ENCODE measurements at regions not wholly inside any gene's neighbourhood (a gene's known extent, or its start where the extent isn't known, plus 50 kb on each side); places are given as distances from the start of the nearest gene placed in this dataset.

- no peak for DNase-seq
- H3K9ac ChIP-seq (ENCODE audit: insufficient read depth, low read length, poor library complexity, severe bottlenecking) = no peak overlapping the region
- peaks cover 0 to 2% (median 0%) of the 10 kb centered on the region in 7 donors for H3K9me3 Mint-ChIP-seq
- H3K4me3 ChIP-seq (replicated peaks in 1 of 3; ENCODE audit: low read depth in 2 of 3, low read length in 3 of 3) = no peak overlapping the region
- H3K27me3 Mint-ChIP-seq (ENCODE audit: low read depth in 3 of 3) = peaks cover 0 to 2% (median 0%) of the 10 kb centered on the region in 3 donors
- no peaks in the 10 kb centered on the region for H3K36me3 ChIP-seq (replicated peaks in 1 of 2; ENCODE audit: control insufficient read depth in 1 of 2, insufficient read depth in 2 of 2, low read length in 2 of 2)
- H3K79me2 ChIP-seq (ENCODE audit: insufficient read depth, low read length) = no peaks in the 10 kb centered on the region
- H3K27ac Mint-ChIP-seq = no peak overlapping the region
- H3K4me1 Mint-ChIP-seq = no peaks in the 10 kb centered on the region
- intact Hi-C loops (cut with micrococcal nuclease) = no loop called here
- H3K36me3 Mint-ChIP-seq = no peaks in the 10 kb centered on the region
- no peaks in the 10 kb centered on the region for H3K4me1 ChIP-seq (ENCODE audit: control insufficient read depth in 1 of 2, insufficient read depth in 2 of 2, low read length in 2 of 2)
- no peak for TF ChIP-seq CTCF (IDR thresholded peaks at IDR 0.05)
- WGBS (ENCODE audit: insufficient coverage) = no CpG with 5 or more reads among the region's 2 CpGs
- no peaks in the 10 kb centered on the region for H4K20me1 ChIP-seq (ENCODE audit: insufficient read depth, low read length)
- H3K27ac ChIP-seq (ENCODE audit: low read depth in 1 of 2, low read length in 2 of 2) = no peak overlapping the region
- no peaks in the 10 kb centered on the region for H3K27me3 ChIP-seq (ENCODE audit: control insufficient read depth in 2 of 2, insufficient read depth in 2 of 2, low read length in 2 of 2)
- no peak overlapping the region for H3K4me3 Mint-ChIP-seq
- H3K9me3 ChIP-seq (replicated peaks in 1 of 2; ENCODE audit: control insufficient read depth in 1 of 2, insufficient read depth in 1 of 2, low read length in 2 of 2) = no peaks in the 10 kb centered on the region
- H3K4me2 ChIP-seq (replicated peaks; ENCODE audit: extremely low read depth, low read length, poor library complexity, severe bottlenecking) = no peak overlapping the region
- H2AFZ ChIP-seq (ENCODE audit: insufficient read depth, low read depth, low read length, poor library complexity, severe bottlenecking) = no peak overlapping the region
These were observed 118.1 kb downstream of the GNAT3 start for GRCh38 chr7:80393786-80394185.

- Histone ChIP-seq H3K9me3 (replicated peaks in 1 of 2; ENCODE audit: control insufficient read depth in 1 of 2, insufficient read depth in 1 of 2, low read length in 2 of 2) (no peaks in the 10 kb centered on the region), H2AFZ (ENCODE audit: insufficient read depth, low read depth, low read length, poor library complexity, severe bottlenecking) (no peak overlapping the region), H3K79me2 (ENCODE audit: insufficient read depth, low read length) (no peaks in the 10 kb centered on the region), H3K27me3 (ENCODE audit: control insufficient read depth in 2 of 2, insufficient read depth in 2 of 2, low read length in 2 of 2) (no peaks in the 10 kb centered on the region), H3K27ac (ENCODE audit: low read depth in 1 of 2, low read length in 2 of 2) (no peak overlapping the region), H3K4me2 (replicated peaks; ENCODE audit: extremely low read depth, low read length, poor library complexity, severe bottlenecking) (no peak overlapping the region), H3K9ac (ENCODE audit: insufficient read depth, low read length, poor library complexity, severe bottlenecking) (no peak overlapping the region), H3K4me1 (ENCODE audit: control insufficient read depth in 1 of 2, insufficient read depth in 2 of 2, low read length in 2 of 2) (no peaks in the 10 kb centered on the region), H4K20me1 (ENCODE audit: insufficient read depth, low read length) (no peaks in the 10 kb centered on the region), H3K36me3 (replicated peaks in 1 of 2; ENCODE audit: control insufficient read depth in 1 of 2, insufficient read depth in 2 of 2, low read length in 2 of 2) (no peaks in the 10 kb centered on the region), H3K4me3 (replicated peaks in 1 of 3; ENCODE audit: low read depth in 2 of 3, low read length in 3 of 3) (no peak overlapping the region)
- Mint-ChIP-seq H3K4me3 (no peak overlapping the region), H3K36me3 (no peaks in the 10 kb centered on the region), H3K27ac (no peak overlapping the region), H3K9me3 (peaks cover 0 to 2% (median 0%) of the 10 kb centered on the region in 7 donors), H3K4me1 (no peaks in the 10 kb centered on the region), H3K27me3 (ENCODE audit: low read depth in 3 of 3) (peaks cover 0 to 2% (median 0%) of the 10 kb centered on the region in 3 donors)
- WGBS (ENCODE audit: insufficient coverage) = 86% methylated on average over 1 of the region's 4 CpGs
- DNase-seq = no peak
- intact Hi-C loops (cut with micrococcal nuclease) = no loop called here
- TF ChIP-seq CTCF (IDR thresholded peaks at IDR 0.05) = peak; percentile 26
These were observed 119.4 kb downstream of the GNAT3 start for GRCh38 chr7:80392229-80393169.
